PC-9 (cell line): ENCODE measurements at regions not wholly inside any gene's neighbourhood (a gene's known extent, or its start where the extent isn't known, plus 50 kb on each side); places are given as distances from the start of the nearest gene placed in this dataset.

Experiments used
- BruUV-seq: library from RNA; stranded (reverse); fragments of 400-500 nt; replicated peaks from 2 replicates; lab custom pipeline; 2021; lab: Mats Ljungman, UMichigan
- CTCF ChIA-PET: fragments of 300-600 bp; sonication (Branson Sonifier 250); formaldehyde crosslinking; loops from one replicate; lab custom pipeline; 2022; ENCODE audit warnings: antibody characterized with exemption; lab: Charles Lee
- POLR2A ChIA-PET: fragments of 300-600 bp; sonication (Branson Sonifier 250); formaldehyde crosslinking; loops from one replicate; lab custom pipeline; 2022; ENCODE audit warnings: antibody characterized with exemption; ENCODE audit not compliant: unreplicated experiment; lab: Charles Lee
- DNase-seq, 2 experiments: peaks; one replicate each; pipeline versions ENCODE4 v3.0.0 to v3.0.0-alpha.2; 2015 to 2022; ENCODE audit warnings: mixed read lengths in 1 of 2
- H2AFZ ChIP-seq: fragments of 200-600 bp; sonication (generic); 2 replicates; pipeline ENCODE4 v1.8.1; 2017; ENCODE audit warnings: antibody characterized with exemption
- H3F3A ChIP-seq: fragments of 200-600 bp; sonication (generic); 2 replicates; pipeline ENCODE4 v1.8.1; 2017; ENCODE audit warnings: antibody characterized with exemption, mild to moderate bottlenecking, low read depth; ENCODE audit not compliant: insufficient read depth
- H3K27ac ChIP-seq: fragments of 200-600 bp; sonication (generic); 2 replicates; pipeline ENCODE4 v1.6.1; 2016; ENCODE audit warnings: mixed run types
- H3K27me3 ChIP-seq: fragments of 200-600 bp; sonication (generic); 2 replicates; pipeline ENCODE4 v1.6.1; 2016; ENCODE audit warnings: low read depth, mixed run types; ENCODE audit not compliant: insufficient read depth
- H3K36me3 ChIP-seq: fragments of 200-600 bp; sonication (generic); 2 replicates; pipeline ENCODE4 v1.6.1; 2016; ENCODE audit warnings: low read depth, mixed run types
- H3K4me1 ChIP-seq: fragments of 200-600 bp; sonication (generic); replicated peaks from 2 replicates; pipeline ENCODE4 v1.6.1; 2016; ENCODE audit warnings: mixed run types; ENCODE audit not compliant: insufficient read depth
- H3K4me2 ChIP-seq: fragments of 200-600 bp; sonication (generic); 2 replicates; pipeline ENCODE4 v1.6.1; 2017; ENCODE audit warnings: mixed run types
- H3K4me3 ChIP-seq: fragments of 200-600 bp; sonication (generic); 2 replicates; pipeline ENCODE4 v1.6.1; 2016; ENCODE audit warnings: mixed run types
- H3K79me2 ChIP-seq: fragments of 200-600 bp; sonication (generic); 2 replicates; pipeline ENCODE4 v1.6.1; 2017; ENCODE audit warnings: low read depth, mixed run types
- H3K9me2 ChIP-seq: fragments of 200-600 bp; sonication (generic); 2 replicates; pipeline ENCODE4 v1.8.1; 2017; ENCODE audit warnings: mild to moderate bottlenecking; ENCODE audit not compliant: insufficient read depth
- H3K9me3 ChIP-seq: fragments of 200-600 bp; sonication (generic); 2 replicates; pipeline ENCODE4 v1.8.1; 2016; ENCODE audit warnings: low read depth; ENCODE audit not compliant: insufficient read depth
- H4K20me1 ChIP-seq: fragments of 200-600 bp; sonication (generic); 2 replicates; pipeline ENCODE4 v1.8.1; 2017; ENCODE audit not compliant: insufficient read depth
- CTCF ChIP-seq: fragments of 200-600 bp; sonication (generic); conservative IDR thresholded peaks from 2 replicates; pipeline ENCODE4 v1.6.1; 2017; ENCODE audit warnings: mixed run types, antibody characterized with exemption, mild to moderate bottlenecking, moderate library complexity
- EZH2 ChIP-seq: fragments of 200-600 bp; sonication (generic); IDR thresholded peaks from 2 replicates; pipeline ENCODE4 v1.8.0; 2017; ENCODE audit warnings: antibody characterized with exemption, low read depth
- intact Hi-C: fragments of 100-400 bp; cut with micrococcal nuclease; formaldehyde crosslinking; loops from one replicate; pipeline ENCODE4 v1.10.0; 2022; ENCODE audit not compliant: unreplicated experiment

GRCh38 chr1:5729636-5730145 is 262.5 kb downstream of the NPHP4 start:
- no peak overlapping the region for H3K27ac ChIP-seq
- TF ChIP-seq EZH2: no peak
- no peak for TF ChIP-seq CTCF
- no peaks in the 10 kb centered on the region for H3K9me3 ChIP-seq
- DNase-seq: no peak
- BruUV-seq: no TSS peak
- H3K79me2 ChIP-seq: no peaks in the 10 kb centered on the region
- H3K4me2 ChIP-seq: no peak overlapping the region
- no peak overlapping the region for H2AFZ ChIP-seq
- H3K9me2 ChIP-seq: no peaks in the 10 kb centered on the region
- no peaks in the 10 kb centered on the region for H3K4me1 ChIP-seq
- H3K36me3 ChIP-seq: no peaks in the 10 kb centered on the region
- ChIA-PET POLR2A (no interaction called here), CTCF (no interaction called here)
- no peaks in the 10 kb centered on the region for H4K20me1 ChIP-seq
- H3K27me3 ChIP-seq: peaks cover 77% of the 10 kb centered on the region
- no peak overlapping the region for H3K4me3 ChIP-seq
- H3F3A ChIP-seq: no peaks in the 10 kb centered on the region
- intact Hi-C loops: no loop called here

GRCh38 chr1:5728663-5729355 is 263.4 kb downstream of the NPHP4 start:
- Histone ChIP-seq H3K9me2 (no peaks in the 10 kb centered on the region), H3K27ac (no peak overlapping the region), H3K27me3 (peaks cover 72% of the 10 kb centered on the region), H3K79me2 (no peaks in the 10 kb centered on the region), H4K20me1 (no peaks in the 10 kb centered on the region), H3K4me3 (no peak overlapping the region), H3K4me1 (no peaks in the 10 kb centered on the region), H3K4me2 (no peak overlapping the region), H3F3A (no peaks in the 10 kb centered on the region), H3K36me3 (no peaks in the 10 kb centered on the region), H3K9me3 (no peaks in the 10 kb centered on the region), H2AFZ (no peak overlapping the region)
- intact Hi-C loops: no loop called here
- no peak for DNase-seq
- ChIA-PET CTCF (no interaction called here), POLR2A (no interaction called here)
- TF ChIP-seq CTCF (no peak), EZH2 (no peak)
- BruUV-seq: no TSS peak

- POLR2A ChIA-PET: interaction anchor here (0.6 kb wide), 1 partner anchor 1559 kb away, joined by 3 read pairs; no protein-coding TSS in a partner anchor
- no peak overlapping the region for H3K4me3 ChIP-seq
- CTCF ChIA-PET: no interaction called here
Measured at GRCh38 chr1:5727871-5728643, 264.2 kb downstream of the NPHP4 start.

More at GRCh38 chr1:5727871-5728643, 264.2 kb downstream of the NPHP4 start:
- Histone ChIP-seq H2AFZ (no peak overlapping the region), H3F3A (no peaks in the 10 kb centered on the region), H3K9me2 (no peaks in the 10 kb centered on the region), H4K20me1 (no peaks in the 10 kb centered on the region), H3K4me2 (no peak overlapping the region), H3K27me3 (peaks cover 73% of the 10 kb centered on the region), H3K4me1 (no peaks in the 10 kb centered on the region), H3K27ac (no peak overlapping the region), H3K9me3 (no peaks in the 10 kb centered on the region), H3K36me3 (no peaks in the 10 kb centered on the region), H3K79me2 (no peaks in the 10 kb centered on the region)
- intact Hi-C loops: no loop called here
- TF ChIP-seq EZH2 (no peak), CTCF (no peak)
- DNase-seq: no peak
- BruUV-seq: no TSS peak
